Skeletal muscle tissue (tissue), 3 donors: ENCODE measurements at regions not wholly inside any gene's neighbourhood (a gene's known extent, or its start where the extent isn't known, plus 50 kb on each side); places are given as distances from the start of the nearest gene placed in this dataset.
"Not testable (repeated sequence)": the region's sequence is repeated elsewhere in the genome, so short reads cannot be mapped to it uniquely, and the experiment has no call there.

Experiments used
- H3K27ac ChIP-seq: one replicate; pipeline ENCODE4 v1.7.0; 2013; ENCODE audit warnings: mild to moderate bottlenecking, low read depth, low read length, inconsistent platforms
- H3K27me3 ChIP-seq, 3 donors: one replicate each; pipeline ENCODE4 v1.7.0; 2013; ENCODE audit warnings: low read length in 3 of 3; ENCODE audit not compliant: control insufficient read depth in 3 of 3, insufficient read depth in 3 of 3
- H3K36me3 ChIP-seq, 3 donors: one replicate each; pipeline ENCODE4 v1.7.0; 2013; ENCODE audit warnings: low read length in 3 of 3; ENCODE audit not compliant: control insufficient read depth in 3 of 3, insufficient read depth in 3 of 3
- H3K4me1 ChIP-seq, 3 donors: one replicate each; pipeline ENCODE4 v1.7.0; 2013; ENCODE audit warnings: low read length in 3 of 3, mild to moderate bottlenecking in 3 of 3; ENCODE audit not compliant: control insufficient read depth in 3 of 3, insufficient read depth in 3 of 3
- H3K4me3 ChIP-seq, 3 donors: one replicate each; pipeline ENCODE4 v1.7.0; 2013; ENCODE audit warnings: low read length in 3 of 3
- H3K9ac ChIP-seq, 3 donors: one replicate each; pipeline ENCODE4 v1.7.0; 2013; ENCODE audit warnings: low read length in 3 of 3, mild to moderate bottlenecking in 3 of 3, moderate library complexity in 2 of 3, low read depth in 1 of 3
- H3K9me3 ChIP-seq, 3 donors: one replicate each; pipeline ENCODE4 v1.7.0; 2013; ENCODE audit warnings: low read length in 3 of 3; ENCODE audit not compliant: control insufficient read depth in 3 of 3
- donor health status: Osteomylitis.

DNA sequence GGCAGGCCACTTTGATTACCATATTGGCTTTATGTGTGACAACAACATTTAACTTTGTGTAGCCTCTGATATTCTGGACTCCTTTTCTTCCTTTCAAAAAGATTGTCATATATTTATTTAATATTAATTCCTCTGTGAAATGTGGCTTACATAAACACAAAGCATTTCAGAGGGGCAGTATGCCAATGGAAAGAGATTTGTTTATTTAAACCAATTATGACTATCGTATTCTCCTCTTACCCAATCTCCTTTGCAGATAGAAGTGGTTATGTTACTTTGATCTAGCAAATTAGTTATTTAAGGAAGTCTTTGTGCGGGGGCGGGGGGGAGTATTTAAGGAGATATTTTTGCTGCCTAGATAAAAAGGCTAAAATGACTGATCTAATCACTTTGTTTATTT is 573.7 kb upstream of the KIF2B start:
- Histone ChIP-seq H3K36me3 (no peaks in the 10 kb centered on the region), H3K4me3 (no peak overlapping the region), H3K27me3 (no peaks in the 10 kb centered on the region), H3K27ac (no peak overlapping the region), H3K9ac (no peak overlapping the region), H3K4me1 (no peaks in the 10 kb centered on the region), H3K9me3 (no peaks in the 10 kb centered on the region)

DNA sequence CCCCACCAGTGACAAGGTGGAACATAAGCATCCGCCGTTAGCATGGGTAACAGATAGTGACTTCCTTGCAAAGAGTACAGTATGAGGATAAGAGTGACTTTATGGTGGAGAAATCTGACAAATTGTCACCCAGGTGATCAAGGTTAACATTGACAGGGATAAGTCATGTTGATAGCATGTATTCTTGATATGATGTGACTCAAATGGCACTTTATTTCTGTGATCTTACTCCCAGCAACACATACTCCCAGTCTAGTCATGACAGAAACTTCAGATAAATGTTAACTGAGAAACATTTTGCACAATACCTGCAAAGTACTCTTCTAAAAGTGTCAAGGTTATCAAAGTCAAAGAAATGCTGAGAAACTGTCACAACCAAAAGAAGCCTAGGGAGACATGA is 588.6 kb upstream of the KIF2B start:
- Histone ChIP-seq H3K36me3 (no peaks in the 10 kb centered on the region), H3K9me3 (peaks cover 0 to 5% (median 0%) of the 10 kb centered on the region in 3 donors), H3K27me3 (no peaks in the 10 kb centered on the region), H3K27ac (no peak overlapping the region), H3K9ac (no peak overlapping the region), H3K4me1 (no peaks in the 10 kb centered on the region), H3K4me3 (no peak overlapping the region)

DNA sequence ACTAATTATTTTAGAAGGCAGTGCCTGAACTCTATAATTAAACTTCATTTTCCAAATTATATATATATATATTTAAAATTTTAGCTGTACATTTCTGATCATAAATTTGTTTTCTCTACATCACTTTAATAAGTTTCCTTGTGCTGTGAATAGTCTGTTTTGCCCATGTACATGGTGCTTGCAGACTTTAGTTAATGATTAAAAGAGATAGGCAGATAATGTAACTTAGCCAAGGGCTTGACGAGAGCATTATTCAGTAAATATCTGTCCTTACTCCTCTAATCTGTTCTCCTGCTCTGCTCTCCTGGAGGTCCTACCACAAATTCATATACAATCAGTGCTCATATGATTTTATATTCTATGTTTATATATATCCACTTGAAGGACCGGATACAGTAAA is 595.2 kb upstream of the KIF2B start:
- Histone ChIP-seq H3K4me3 (no peak overlapping the region), H3K9me3 (peaks cover 0 to 2% (median 0%) of the 10 kb centered on the region in 3 donors), H3K27ac (no peak overlapping the region), H3K36me3 (no peaks in the 10 kb centered on the region), H3K4me1 (no peaks in the 10 kb centered on the region), H3K9ac (no peak overlapping the region), H3K27me3 (no peaks in the 10 kb centered on the region)

DNA sequence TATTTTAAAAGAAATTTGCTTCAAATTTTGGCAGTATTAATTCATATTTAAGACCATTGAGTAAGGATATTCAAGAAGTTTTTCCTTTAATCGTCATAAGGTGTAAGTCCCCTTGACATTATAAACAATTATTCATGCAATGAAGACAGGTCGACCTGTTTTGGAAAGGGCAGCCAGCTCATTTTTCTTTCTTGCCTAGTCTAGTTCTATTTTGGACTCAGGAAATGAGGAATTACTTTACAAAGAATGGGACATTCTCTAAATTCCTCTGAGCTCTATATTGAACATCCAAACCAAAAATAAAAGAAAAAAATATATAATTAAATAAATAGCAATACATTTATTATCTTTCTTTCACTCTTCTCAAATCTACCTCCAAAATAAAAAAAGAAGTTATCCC is 595.6 kb upstream of the KIF2B start:
- H3K9me3 ChIP-seq, result no peaks in the 10 kb centered on the region
- no peaks in the 10 kb centered on the region for H3K36me3 ChIP-seq
- no peaks in the 10 kb centered on the region for H3K27me3 ChIP-seq
- H3K27ac ChIP-seq, result no peak overlapping the region
- H3K4me3 ChIP-seq, result no peak overlapping the region
- H3K9ac ChIP-seq, result no peak overlapping the region
- no peaks in the 10 kb centered on the region for H3K4me1 ChIP-seq

DNA sequence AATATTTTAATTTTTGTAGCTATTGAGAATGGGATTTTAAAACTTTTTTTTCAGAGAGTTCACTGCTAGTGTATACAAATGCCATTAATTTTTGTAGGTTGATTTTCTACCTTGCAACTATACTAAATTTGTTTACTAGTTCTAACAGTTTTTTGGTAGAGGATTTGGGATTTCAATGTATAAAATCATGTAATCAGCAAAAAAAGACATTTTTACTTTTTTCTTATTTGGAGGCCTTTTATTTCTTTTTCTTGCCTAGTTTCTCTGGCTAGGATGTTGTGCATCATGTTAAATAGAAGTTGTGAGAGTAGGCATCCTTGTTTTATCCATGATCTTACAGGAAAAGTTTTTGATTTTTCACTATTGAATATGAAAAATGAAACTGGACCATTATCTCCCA is 602.9 kb upstream of the KIF2B start:
- Histone ChIP-seq H3K9me3 (no peaks in the 10 kb centered on the region), H3K27ac (no peak overlapping the region), H3K4me1 (no peaks in the 10 kb centered on the region), H3K4me3 (no peak overlapping the region), H3K36me3 (no peaks in the 10 kb centered on the region), H3K9ac (no peak overlapping the region), H3K27me3 (no peaks in the 10 kb centered on the region)

DNA sequence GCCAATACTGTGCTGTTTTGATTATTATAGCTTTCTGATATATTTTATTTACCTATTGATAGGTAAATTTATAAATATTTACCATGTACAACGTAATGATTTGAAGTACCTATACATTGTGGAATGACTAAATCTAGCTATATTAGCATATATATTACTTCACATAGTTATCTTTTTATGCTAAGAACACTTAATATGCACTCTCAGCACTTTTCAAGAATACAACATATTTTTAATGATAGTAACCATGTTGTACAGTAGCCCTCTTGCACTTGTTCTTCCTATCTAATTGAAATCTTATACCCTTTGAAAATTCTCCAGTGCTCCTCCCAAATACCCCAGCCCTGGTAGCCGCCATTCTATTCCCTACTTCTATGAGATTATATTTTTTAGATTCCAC is 604.0 kb upstream of the KIF2B start:
- Histone ChIP-seq H3K9ac (no peak overlapping the region), H3K27ac (no peak overlapping the region), H3K4me3 (no peak overlapping the region), H3K9me3 (no peaks in the 10 kb centered on the region), H3K27me3 (no peaks in the 10 kb centered on the region), H3K4me1 (no peaks in the 10 kb centered on the region), H3K36me3 (no peaks in the 10 kb centered on the region)

DNA sequence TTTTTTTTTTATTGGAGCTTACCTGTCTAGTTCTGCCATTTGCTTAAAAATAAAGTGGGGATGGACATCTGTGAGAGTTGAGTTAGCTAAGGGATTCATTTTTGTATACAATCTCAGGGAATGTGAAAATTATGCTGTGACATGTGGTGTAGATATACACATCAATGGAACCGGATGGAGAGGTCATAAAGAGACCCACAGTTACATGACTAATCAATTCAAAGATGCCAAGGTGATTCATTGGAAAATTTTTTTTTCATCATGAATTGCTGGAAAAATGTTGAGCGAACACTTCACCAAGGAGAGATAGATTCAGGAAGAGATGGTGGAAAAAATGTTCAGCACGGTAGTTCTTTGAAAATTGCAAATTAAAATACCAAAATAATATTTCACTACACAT is 605.4 kb upstream of the KIF2B start:
- Histone ChIP-seq H3K27ac (no peak overlapping the region), H3K9me3 (no peaks in the 10 kb centered on the region), H3K4me3 (no peak overlapping the region), H3K4me1 (no peaks in the 10 kb centered on the region), H3K36me3 (no peaks in the 10 kb centered on the region), H3K27me3 (no peaks in the 10 kb centered on the region), H3K9ac (no peak overlapping the region)

DNA sequence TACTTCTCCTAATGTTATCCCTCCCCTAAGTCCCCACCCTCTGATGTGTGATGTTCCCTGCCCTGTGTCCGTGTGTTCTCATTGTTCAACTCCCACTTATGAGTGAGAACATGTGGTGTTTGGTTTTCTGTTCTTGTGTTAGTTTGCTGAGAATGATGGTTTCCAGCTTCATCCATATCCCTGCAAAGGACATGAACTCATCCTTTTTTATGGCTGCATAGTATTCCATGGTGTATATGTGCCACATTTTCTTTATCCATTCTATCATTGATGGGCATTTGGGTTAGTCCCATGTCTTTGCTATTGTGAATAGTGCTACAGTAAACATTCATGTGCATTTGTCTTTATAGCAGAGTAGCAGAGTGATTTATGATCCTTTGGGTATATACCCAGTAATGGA is 613.8 kb upstream of the KIF2B start:
- not testable (repeated sequence) for H3K4me1 ChIP-seq, H3K27ac ChIP-seq, H3K9ac ChIP-seq, H3K36me3 ChIP-seq, H3K9me3 ChIP-seq, H3K4me3 ChIP-seq, H3K27me3 ChIP-seq

DNA sequence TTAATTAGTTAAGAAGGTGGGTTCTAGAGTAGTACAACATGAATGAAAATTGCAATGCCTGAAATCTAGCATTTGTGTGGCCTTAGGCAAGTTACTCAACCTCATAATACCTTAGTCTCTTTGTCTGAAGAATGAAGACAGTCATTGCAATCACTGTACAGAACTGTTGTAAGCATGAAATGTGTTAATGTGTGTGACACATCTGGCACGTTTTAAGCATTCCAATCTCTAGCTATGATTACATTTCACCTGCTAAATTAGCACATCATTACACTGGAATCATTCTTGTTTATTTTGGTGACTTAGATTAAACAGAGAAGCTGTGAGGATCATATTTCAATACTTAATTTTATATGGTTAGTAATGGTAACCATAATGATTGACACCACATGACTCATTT is 629.7 kb upstream of the KIF2B start:
- Histone ChIP-seq H3K27ac (no peak overlapping the region), H3K9me3 (no peaks in the 10 kb centered on the region), H3K9ac (no peak overlapping the region), H3K4me3 (no peak overlapping the region), H3K36me3 (no peaks in the 10 kb centered on the region), H3K4me1 (no peaks in the 10 kb centered on the region), H3K27me3 (no peaks in the 10 kb centered on the region)

DNA sequence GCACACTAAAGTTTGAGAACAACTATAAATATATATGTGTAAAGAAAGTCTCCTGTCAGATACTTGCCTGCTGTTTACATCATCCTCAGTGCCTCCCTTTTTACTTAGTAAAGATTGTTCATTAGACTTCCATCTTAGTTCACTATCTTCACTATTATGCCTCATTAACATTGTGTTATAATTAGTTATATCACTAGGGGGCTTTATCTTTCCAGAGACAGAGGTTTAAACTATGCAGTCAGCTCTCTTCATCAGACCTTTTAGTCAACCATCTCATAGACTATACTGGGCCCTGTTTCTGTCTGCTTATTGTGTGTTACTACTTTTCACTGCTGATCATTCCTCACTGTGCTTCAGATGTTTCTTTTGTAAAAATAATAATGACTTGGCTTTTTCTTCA is 630.8 kb upstream of the KIF2B start:
- H3K36me3 ChIP-seq, result no peaks in the 10 kb centered on the region
- H3K4me1 ChIP-seq, result no peaks in the 10 kb centered on the region
- H3K4me3 ChIP-seq, result no peak overlapping the region
- no peak overlapping the region for H3K27ac ChIP-seq
- H3K27me3 ChIP-seq, result no peaks in the 10 kb centered on the region
- H3K9ac ChIP-seq, result no peak overlapping the region
- no peaks in the 10 kb centered on the region for H3K9me3 ChIP-seq

DNA sequence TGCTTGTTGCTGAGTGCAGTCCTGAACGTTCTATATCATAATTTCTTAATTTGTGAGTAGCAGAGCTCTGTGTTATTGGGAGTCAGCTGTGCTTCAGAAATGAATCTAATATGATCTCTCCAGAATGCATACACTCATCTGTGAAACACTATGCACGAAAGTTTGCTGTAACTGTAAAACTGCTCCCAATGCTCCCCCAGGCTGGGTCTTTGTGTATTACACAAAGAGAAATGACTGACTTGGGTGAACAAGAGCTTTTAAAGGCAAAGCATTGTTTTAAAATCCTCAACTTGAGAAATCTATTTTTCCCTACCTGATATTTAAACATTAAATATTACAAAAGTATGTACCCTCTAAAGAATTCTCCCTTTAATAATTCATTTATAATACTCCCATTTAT is 636.7 kb upstream of the KIF2B start:
- Histone ChIP-seq H3K9me3 (no peaks in the 10 kb centered on the region), H3K36me3 (no peaks in the 10 kb centered on the region), H3K4me3 (no peak overlapping the region), H3K27ac (no peak overlapping the region), H3K27me3 (no peaks in the 10 kb centered on the region), H3K9ac (no peak overlapping the region), H3K4me1 (no peaks in the 10 kb centered on the region)
